Mesenchymal stem cell (in vitro differentiated cells and primary cell): ENCODE measurements at regions not wholly inside any gene's neighbourhood (a gene's known extent, or its start where the extent isn't known, plus 50 kb on each side); places are given as distances from the start of the nearest gene placed in this dataset.

ENCODE experiments used
- DNase-seq: peaks from one replicate; pipeline ENCODE4 v3.0.0-alpha.2; 2013
- H2AFZ ChIP-seq: one replicate; pipeline ENCODE4 v1.6.1; 2013; ENCODE audit warnings: low read depth, mild to moderate bottlenecking, control low read depth, inconsistent platforms, low read length, moderate library complexity
- H2AK5ac ChIP-seq: 2 replicates; pipeline ENCODE4 v1.6.1; 2013; ENCODE audit warnings: low read length, moderate library complexity, mild to moderate bottlenecking, inconsistent platforms; ENCODE audit not compliant: severe bottlenecking
- H2BK120ac ChIP-seq: one replicate; pipeline ENCODE4 v1.6.1; 2013; ENCODE audit warnings: low read depth, mild to moderate bottlenecking, inconsistent platforms, low read length, moderate library complexity
- H2BK12ac ChIP-seq, 2 experiments: one replicate each; pipeline ENCODE4 v1.6.1; 2013; ENCODE audit warnings: inconsistent platforms in 2 of 2, low read length in 2 of 2, mild to moderate bottlenecking in 2 of 2, moderate library complexity in 2 of 2, control low read depth in 1 of 2
- H2BK15ac ChIP-seq: one replicate; pipeline ENCODE4 v1.6.1; 2013; ENCODE audit warnings: mild to moderate bottlenecking, low read depth, inconsistent platforms; ENCODE audit not compliant: poor library complexity, severe bottlenecking
- H2BK5ac ChIP-seq: 2 replicates; pipeline ENCODE4 v1.6.1; 2013; ENCODE audit warnings: low read depth, mild to moderate bottlenecking, low read length, control low read depth, inconsistent platforms; ENCODE audit not compliant: poor library complexity, severe bottlenecking
- H3K14ac ChIP-seq, 2 experiments: one replicate each; pipeline ENCODE4 v1.6.1; 2013; ENCODE audit warnings: inconsistent platforms in 2 of 2, low read length in 2 of 2, control low read depth in 1 of 2, mild to moderate bottlenecking in 1 of 2, moderate library complexity in 1 of 2
- H3K18ac ChIP-seq, 2 experiments: one replicate each; pipeline ENCODE4 v1.6.1; 2013; ENCODE audit warnings: inconsistent platforms in 2 of 2, low read length in 2 of 2, control low read depth in 1 of 2, low read depth in 1 of 2, mild to moderate bottlenecking in 1 of 2
- H3K23ac ChIP-seq, 2 experiments: one replicate each; pipeline ENCODE4 v1.6.1; 2013; ENCODE audit warnings: inconsistent platforms in 2 of 2, low read length in 2 of 2, mild to moderate bottlenecking in 2 of 2, moderate library complexity in 2 of 2, control low read depth in 1 of 2
- H3K27ac ChIP-seq: 2 replicates; pipeline ENCODE4 v1.5.1; 2013; ENCODE audit warnings: mild to moderate bottlenecking, moderate library complexity, low read length, control low read depth, inconsistent platforms; ENCODE audit not compliant: poor library complexity, severe bottlenecking
- H3K27me3 ChIP-seq, 2 experiments: 2 replicates each; pipeline versions ENCODE4 v1.6.1 to v1.7.0; 2013; ENCODE audit warnings: low read length in 2 of 2, mild to moderate bottlenecking in 2 of 2, moderate library complexity in 2 of 2, control low read depth in 1 of 2, inconsistent platforms in 1 of 2; ENCODE audit not compliant: control insufficient read depth in 1 of 2, insufficient read depth in 1 of 2
- H3K36me3 ChIP-seq, 2 experiments: 2 replicates each; pipeline versions ENCODE4 v1.6.1 to v1.7.0; 2013; ENCODE audit warnings: low read length in 2 of 2, control low read depth in 1 of 2, inconsistent platforms in 1 of 2, low read depth in 1 of 2, mild to moderate bottlenecking in 1 of 2; ENCODE audit not compliant: insufficient read depth in 2 of 2, control insufficient read depth in 1 of 2
- H3K4ac ChIP-seq, 2 experiments: one replicate each; pipeline ENCODE4 v1.6.1; 2013; ENCODE audit warnings: inconsistent platforms in 2 of 2, low read length in 2 of 2, mild to moderate bottlenecking in 2 of 2, moderate library complexity in 2 of 2, control low read depth in 1 of 2, low read depth in 1 of 2
- H3K4me1 ChIP-seq: 2 replicates; pipeline ENCODE4 v1.6.1; 2013; ENCODE audit warnings: low read depth, low read length, control low read depth; ENCODE audit not compliant: control insufficient read depth, insufficient read depth
- H3K4me2 ChIP-seq: 2 replicates; pipeline ENCODE4 v1.6.1; 2013; ENCODE audit warnings: low read length, mild to moderate bottlenecking, inconsistent platforms; ENCODE audit not compliant: poor library complexity, severe bottlenecking
- H3K4me3 ChIP-seq, 2 experiments: 2 replicates each; pipeline versions ENCODE4 v1.5.1 to v1.7.0; 2013; ENCODE audit warnings: low read length in 2 of 2, mild to moderate bottlenecking in 2 of 2, control low read depth in 1 of 2, low read depth in 1 of 2; ENCODE audit not compliant: insufficient read depth in 1 of 2
- H3K79me1 ChIP-seq: replicated peaks from 2 replicates; pipeline ENCODE4 v1.6.1; 2013; ENCODE audit warnings: mild to moderate bottlenecking, control low read depth, low read length, inconsistent platforms; ENCODE audit not compliant: poor library complexity, severe bottlenecking
- H3K9ac ChIP-seq: 2 replicates; pipeline ENCODE4 v1.7.0; 2013; ENCODE audit warnings: mild to moderate bottlenecking, low read length, moderate library complexity
- H3K9me3 ChIP-seq: 2 replicates; pipeline ENCODE4 v1.7.0; 2013; ENCODE audit warnings: mild to moderate bottlenecking, low read length; ENCODE audit not compliant: control insufficient read depth
- H4K8ac ChIP-seq: one replicate; pipeline ENCODE4 v1.6.1; 2013; ENCODE audit warnings: inconsistent platforms, mild to moderate bottlenecking, low read length, moderate library complexity
- H4K91ac ChIP-seq: one replicate; pipeline ENCODE4 v1.6.1; 2013; ENCODE audit warnings: mild to moderate bottlenecking, low read length, inconsistent platforms
- WGBS: methylation state at CpG from one replicate; pipeline ENCODE4 v1.1.7; 2013; ENCODE audit warnings: mixed read lengths; 5-methylcytosine and 5-hydroxymethylcytosine counted together

GRCh38 chr12:114868995-114869834 lies 185.2 kb upstream of the TBX3 start:
- Histone ChIP-seq H3K9ac (peak overlapping the region; percentile 49), H3K4me2 (no peak overlapping the region), H3K23ac (no peak overlapping the region), H2BK12ac (peak overlapping the region in 1 of 2 experiments; percentile 25), H2AK5ac (no peak overlapping the region), H2AFZ (no peak overlapping the region), H3K79me1 (no peaks in the 10 kb centered on the region), H3K14ac (peak overlapping the region in 1 of 2 experiments; percentile 29), H3K9me3 (peaks cover 3% of the 10 kb centered on the region), H3K4me1 (no peaks in the 10 kb centered on the region), H3K36me3 (no peaks in the 10 kb centered on the region), H4K8ac (no peak overlapping the region), H3K27me3 (no peaks in the 10 kb centered on the region), H3K4me3 (peak overlapping the region in 1 of 2 experiments; percentile 15), H2BK5ac (no peak overlapping the region), H3K4ac (peak overlapping the region; percentile 27 to 56), H4K91ac (no peak overlapping the region), H2BK15ac (no peak overlapping the region), H3K27ac (no peak overlapping the region), H2BK120ac (no peak overlapping the region), H3K18ac (peak overlapping the region in 1 of 2 experiments; percentile 75)
- peak; percentile 35 for DNase-seq
- 64% methylated on average over 14 of the region's 14 CpGs for WGBS

- H3K27ac ChIP-seq, result no peak overlapping the region
- H3K9ac ChIP-seq, result no peak overlapping the region
- no peak overlapping the region for H2BK5ac ChIP-seq
- 97% methylated on average over 4 of the region's 4 CpGs for WGBS
- H2BK15ac ChIP-seq, result no peak overlapping the region
- H3K23ac ChIP-seq, result no peak overlapping the region
- no peaks in the 10 kb centered on the region for H3K27me3 ChIP-seq
- no peak overlapping the region for H4K91ac ChIP-seq
- H3K4me1 ChIP-seq, result no peaks in the 10 kb centered on the region
- no peak overlapping the region for H2AFZ ChIP-seq
- no peak for DNase-seq
- H3K14ac ChIP-seq, result no peak overlapping the region
- H3K4ac ChIP-seq, result no peak overlapping the region
- no peak overlapping the region for H2BK120ac ChIP-seq
- no peak overlapping the region for H4K8ac ChIP-seq
- no peaks in the 10 kb centered on the region for H3K79me1 ChIP-seq
- H2BK12ac ChIP-seq, result peak overlapping the region in 1 of 2 experiments; percentile 87
- no peak overlapping the region for H3K18ac ChIP-seq
- no peaks in the 10 kb centered on the region for H3K36me3 ChIP-seq
- H3K4me3 ChIP-seq, result no peak overlapping the region
- no peak overlapping the region for H3K4me2 ChIP-seq
- peaks cover 3% of the 10 kb centered on the region for H3K9me3 ChIP-seq
- no peak overlapping the region for H2AK5ac ChIP-seq
Measured at GRCh38 chr12:114866331-114866730, 182.4 kb upstream of the TBX3 start.

GRCh38 chr12:114864837-114865551 lies 181.0 kb upstream of the TBX3 start:
- H3K4me2 ChIP-seq, result no peak overlapping the region
- H2BK5ac ChIP-seq, result no peak overlapping the region
- peaks cover 3% of the 10 kb centered on the region for H3K9me3 ChIP-seq
- no peaks in the 10 kb centered on the region for H3K4me1 ChIP-seq
- H3K4ac ChIP-seq, result no peak overlapping the region
- no peak overlapping the region for H3K27ac ChIP-seq
- WGBS, result 72% methylated on average over 12 of the region's 12 CpGs
- H2BK15ac ChIP-seq, result no peak overlapping the region
- no peak overlapping the region for H2AK5ac ChIP-seq
- no peak overlapping the region for H3K14ac ChIP-seq
- H2BK12ac ChIP-seq, result no peak overlapping the region
- no peaks in the 10 kb centered on the region for H3K79me1 ChIP-seq
- no peak overlapping the region for H3K18ac ChIP-seq
- H2BK120ac ChIP-seq, result no peak overlapping the region
- H4K8ac ChIP-seq, result no peak overlapping the region
- no peak overlapping the region for H3K23ac ChIP-seq
- no peak overlapping the region for H4K91ac ChIP-seq
- H3K36me3 ChIP-seq, result no peaks in the 10 kb centered on the region
- peak overlapping the region in 1 of 2 experiments; percentile 50 for H3K4me3 ChIP-seq
- no peak for DNase-seq
- peak overlapping the region; percentile 67 for H3K9ac ChIP-seq
- H2AFZ ChIP-seq, result no peak overlapping the region
- no peaks in the 10 kb centered on the region for H3K27me3 ChIP-seq

GRCh38 chr12:114863911-114864310 lies 179.9 kb upstream of the TBX3 start:
- no peak overlapping the region for H2AFZ ChIP-seq
- no peak overlapping the region for H3K18ac ChIP-seq
- WGBS, result 88% methylated on average over 11 of the region's 12 CpGs
- H4K91ac ChIP-seq, result no peak overlapping the region
- no peaks in the 10 kb centered on the region for H3K4me1 ChIP-seq
- no peak for DNase-seq
- H3K4me2 ChIP-seq, result no peak overlapping the region
- no peak overlapping the region for H3K9ac ChIP-seq
- no peak overlapping the region for H3K4me3 ChIP-seq
- H2BK15ac ChIP-seq, result no peak overlapping the region
- H4K8ac ChIP-seq, result no peak overlapping the region
- H3K27ac ChIP-seq, result no peak overlapping the region
- no peak overlapping the region for H3K14ac ChIP-seq
- no peaks in the 10 kb centered on the region for H3K79me1 ChIP-seq
- no peak overlapping the region for H3K4ac ChIP-seq
- H3K27me3 ChIP-seq, result no peaks in the 10 kb centered on the region
- H2BK12ac ChIP-seq, result no peak overlapping the region
- H3K9me3 ChIP-seq, result peaks cover 3% of the 10 kb centered on the region
- H3K23ac ChIP-seq, result no peak overlapping the region
- no peaks in the 10 kb centered on the region for H3K36me3 ChIP-seq
- H2AK5ac ChIP-seq, result no peak overlapping the region
- H2BK5ac ChIP-seq, result no peak overlapping the region
- no peak overlapping the region for H2BK120ac ChIP-seq
